HEK293T (cell line): ENCODE measurements at regions not wholly inside any gene's neighbourhood (a gene's known extent, or its start where the extent isn't known, plus 50 kb on each side); places are given as distances from the start of the nearest gene placed in this dataset.

Experiments
- ARNT ChIP-seq: fragments of 450-650 bp; IDR thresholded peaks from 2 replicates; pipeline ENCODE4 v1.6.1; 2017; ENCODE audit warnings: mild to moderate bottlenecking
- BHLHE40 ChIP-seq: fragments of 450-650 bp; IDR thresholded peaks from 2 replicates; pipeline ENCODE4 v1.6.1; 2016; ENCODE audit warnings: mild to moderate bottlenecking, moderate library complexity, borderline replicate concordance
- ELF4 ChIP-seq: fragments of 450-650 bp; IDR thresholded peaks from 2 replicates; pipeline ENCODE4 v1.6.1; 2017; ENCODE audit warnings: antibody characterized with exemption
- FOXA1 ChIP-seq: fragments of 450-650 bp; IDR thresholded peaks from 2 replicates; pipeline ENCODE4 v1.6.1; 2016; ENCODE audit warnings: mild to moderate bottlenecking
- FOXK2 ChIP-seq: fragments of 450-650 bp; IDR thresholded peaks from 2 replicates; pipeline ENCODE4 v1.6.1; 2016; ENCODE audit warnings: mild to moderate bottlenecking
- FOXM1 ChIP-seq: fragments of 450-650 bp; IDR thresholded peaks from 2 replicates; pipeline ENCODE4 v1.6.1; 2017; ENCODE audit warnings: mild to moderate bottlenecking, borderline replicate concordance
- HDGF ChIP-seq: fragments of 450-650 bp; IDR thresholded peaks from 2 replicates; pipeline ENCODE4 v1.6.1; 2017; ENCODE audit warnings: antibody characterized with exemption, borderline replicate concordance
- L3MBTL2 ChIP-seq: fragments of 450-650 bp; conservative IDR thresholded peaks from 2 replicates; pipeline ENCODE4 v1.6.1; 2016; ENCODE audit warnings: mild to moderate bottlenecking
- NFRKB ChIP-seq: fragments of 450-650 bp; IDR thresholded peaks from 2 replicates; pipeline ENCODE4 v1.6.1; 2016; ENCODE audit warnings: mild to moderate bottlenecking, moderate library complexity
- SP1 ChIP-seq: fragments of 450-650 bp; IDR thresholded peaks from 2 replicates; pipeline ENCODE4 v1.6.1; 2017
- SUZ12 ChIP-seq: fragments of 450-650 bp; IDR thresholded peaks from 2 replicates; pipeline ENCODE4 v1.6.1; 2016; ENCODE audit warnings: mild to moderate bottlenecking
- TARDBP ChIP-seq: fragments of 450-650 bp; IDR thresholded peaks from 2 replicates; pipeline ENCODE4 v1.6.1; 2016
- ZNF384 ChIP-seq: fragments of 450-650 bp; IDR thresholded peaks from 2 replicates; pipeline ENCODE4 v1.6.1; 2016
- TF ChIP-seq, protein P1 (sequence below): fragments of 450-650 bp; IDR thresholded peaks from 2 replicates; pipeline ENCODE4 v1.6.1; 2016

DNA sequence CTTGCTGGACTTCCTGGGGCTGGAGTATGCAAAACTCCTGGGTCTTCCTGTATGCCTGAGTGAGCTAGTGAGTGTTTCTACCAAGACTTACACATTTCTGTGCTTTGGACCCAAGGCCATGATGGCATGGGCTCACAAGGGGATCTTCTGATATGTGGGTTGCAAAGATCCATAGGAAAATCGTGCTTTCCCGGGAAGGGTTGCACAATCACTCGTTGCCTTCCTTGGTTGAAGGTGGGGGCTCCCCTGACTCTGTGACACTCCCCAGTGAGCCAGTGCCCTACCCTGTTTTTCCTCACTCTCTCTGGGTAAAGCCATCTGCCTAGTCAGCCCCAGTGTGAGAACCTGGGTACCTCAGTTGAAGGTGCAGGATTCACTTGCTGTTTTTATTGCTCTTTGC lies 114.0 kb upstream of the CCDC179 start:
- TF ChIP-seq FOXA1 (no peak), BHLHE40 (no peak), FOXM1 (no peak), L3MBTL2 (no peak), SP1 (no peak), ARNT (no peak), FOXK2 (no peak), ELF4 (no peak), SUZ12 (no peak), NFRKB (no peak), HDGF (no peak), ZNF384 (no peak), TARDBP (no peak)
- TF ChIP-seq, protein P1, sequence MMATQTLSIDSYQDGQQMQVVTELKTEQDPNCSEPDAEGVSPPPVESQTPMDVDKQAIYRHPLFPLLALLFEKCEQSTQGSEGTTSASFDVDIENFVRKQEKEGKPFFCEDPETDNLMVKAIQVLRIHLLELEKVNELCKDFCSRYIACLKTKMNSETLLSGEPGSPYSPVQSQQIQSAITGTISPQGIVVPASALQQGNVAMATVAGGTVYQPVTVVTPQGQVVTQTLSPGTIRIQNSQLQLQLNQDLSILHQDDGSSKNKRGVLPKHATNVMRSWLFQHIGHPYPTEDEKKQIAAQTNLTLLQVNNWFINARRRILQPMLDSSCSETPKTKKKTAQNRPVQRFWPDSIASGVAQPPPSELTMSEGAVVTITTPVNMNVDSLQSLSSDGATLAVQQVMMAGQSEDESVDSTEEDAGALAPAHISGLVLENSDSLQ = no peak
